Fibroblast of skin of right biceps (primary cell): ENCODE measurements at regions not wholly inside any gene's neighbourhood (a gene's known extent, or its start where the extent isn't known, plus 50 kb on each side); places are given as distances from the start of the nearest gene placed in this dataset.

Source experiments
- DNase-seq: peaks from one replicate; pipeline ENCODE4 v3.0.0-alpha.2; 2013

DNA sequence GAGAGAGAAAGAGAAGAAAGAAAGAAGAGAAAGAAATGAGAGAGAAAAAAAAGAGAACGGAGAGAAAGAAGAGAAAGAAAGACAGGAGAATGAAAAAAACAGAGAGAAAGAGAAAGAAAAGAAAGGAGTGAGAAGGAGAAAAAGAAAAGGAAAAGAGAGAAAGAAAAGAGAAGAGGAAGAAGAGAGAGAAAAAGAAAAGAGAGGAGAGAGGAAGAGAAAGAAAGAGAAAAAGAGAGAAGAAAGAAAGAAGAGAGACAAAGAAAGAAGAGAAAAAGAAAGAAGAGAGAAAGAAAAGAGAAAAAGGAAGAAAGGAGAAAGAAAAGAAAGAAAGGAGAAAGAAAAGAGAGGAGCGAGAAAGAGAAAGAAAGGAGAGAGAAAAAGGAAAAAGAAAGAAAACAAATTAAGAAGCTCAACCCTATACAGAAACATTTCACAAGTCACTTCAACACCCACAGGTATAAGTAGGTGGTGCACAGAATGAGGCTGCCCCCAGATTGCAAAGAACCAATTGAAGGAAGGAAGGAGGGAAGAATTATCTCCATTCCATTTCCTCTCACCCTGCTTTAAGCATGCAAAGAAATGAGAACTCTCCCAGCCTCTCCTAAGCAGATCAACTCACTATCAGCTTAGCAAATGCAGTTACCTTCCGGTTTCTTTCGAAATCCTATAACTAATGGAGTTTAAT is 98.8 kb upstream of the CACNA1A start:
- no peak for DNase-seq

DNA sequence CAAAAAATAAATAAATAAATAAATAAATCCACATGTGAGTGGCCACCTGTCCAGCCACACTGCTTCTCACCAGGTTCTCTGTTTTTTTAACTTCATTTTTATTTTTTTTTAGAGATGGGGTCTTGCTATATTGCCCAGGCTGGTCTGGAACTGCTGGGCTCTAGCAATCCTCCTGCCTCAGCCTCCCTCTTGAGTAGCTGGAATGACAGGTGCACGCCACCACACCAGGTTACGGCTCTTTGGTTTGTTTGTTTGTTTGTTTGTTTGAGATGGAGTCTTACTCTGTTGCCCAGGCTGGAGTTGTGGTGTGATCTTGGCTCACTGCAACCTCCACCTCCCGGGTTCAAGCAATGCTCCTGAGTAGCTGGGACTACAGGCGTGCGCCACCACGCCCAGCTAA is 94.5 kb upstream of the CACNA1A start:
- no peak for DNase-seq

GRCh38 chr19:13600091-13600490 is 93.8 kb upstream of the CACNA1A start:
- DNase-seq, result no peak

- no peak for DNase-seq
Measured at GRCh38 chr19:13599681-13600080, 93.4 kb upstream of the CACNA1A start.

- DNase-seq, result no peak
Measured at GRCh38 chr19:13598098-13598497, 91.8 kb upstream of the CACNA1A start.

DNA sequence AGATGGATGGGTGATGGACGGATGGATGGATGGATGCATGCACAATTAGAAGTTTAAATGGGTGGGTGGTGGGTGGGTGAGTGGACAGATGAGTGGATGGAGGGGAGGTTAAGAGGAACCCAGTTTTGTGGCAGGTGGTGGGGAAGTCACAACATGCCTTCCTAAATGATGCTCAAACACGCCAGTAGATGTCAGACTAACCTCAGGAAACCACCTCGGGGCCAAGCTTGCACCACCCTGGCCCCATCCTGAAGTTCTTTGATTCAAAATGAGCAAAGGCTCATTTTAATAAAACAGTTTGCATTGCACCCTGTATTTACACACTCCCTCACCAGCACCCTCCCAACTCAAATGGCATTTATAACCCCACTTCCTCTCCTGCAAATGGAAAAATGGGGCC is 91.4 kb upstream of the CACNA1A start:
- DNase-seq, result peak; percentile 67

GRCh38 chr19:13588957-13589833 is 82.9 kb upstream of the CACNA1A start:
- DNase-seq, result peak; percentile 54

DNA sequence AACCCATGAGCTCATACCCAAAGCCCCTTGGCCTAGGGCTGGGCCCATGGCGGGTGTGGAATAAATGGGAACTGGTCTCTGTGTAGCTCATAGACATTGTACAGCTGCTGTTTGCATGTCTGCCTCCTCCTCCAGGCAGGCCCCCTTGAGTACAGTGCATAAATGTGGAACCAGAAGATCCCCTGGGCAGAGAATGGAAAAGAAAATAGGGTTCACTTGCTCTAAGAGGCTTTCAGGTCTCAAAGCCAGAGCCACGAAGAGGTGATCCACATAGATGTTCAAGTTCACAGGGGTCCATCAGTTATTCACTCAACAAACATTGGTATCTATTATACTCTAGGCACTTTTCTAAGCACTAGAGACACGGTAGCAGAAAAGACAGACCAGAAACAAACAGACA is 79.2 kb upstream of the CACNA1A start:
- DNase-seq, result no peak

- no peak for DNase-seq
Measured at GRCh38 chr19:13583753-13584152, 77.5 kb upstream of the CACNA1A start.

DNA sequence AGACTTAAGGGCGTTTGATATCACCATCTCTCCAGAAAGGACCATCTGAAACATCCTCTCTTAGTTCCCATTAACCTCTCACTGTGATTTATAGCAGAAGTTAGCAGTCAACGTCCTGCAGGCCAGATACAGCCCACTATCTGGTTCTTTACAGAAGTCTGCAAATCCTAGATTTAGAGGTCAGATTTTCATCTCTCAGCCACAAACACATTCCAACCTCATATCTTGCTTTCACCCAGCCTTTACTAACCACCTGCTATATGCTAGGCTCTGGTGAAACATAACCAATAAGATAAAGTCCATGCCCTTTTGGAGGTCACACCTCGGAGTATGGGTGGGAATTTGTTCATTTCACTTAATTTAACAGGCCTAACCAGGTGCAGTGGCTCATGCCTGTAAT is 76.8 kb upstream of the CACNA1A start:
- DNase-seq, result no peak

- DNase-seq, result no peak
Measured at GRCh38 chr19:13581576-13581975, 75.3 kb upstream of the CACNA1A start.

DNA sequence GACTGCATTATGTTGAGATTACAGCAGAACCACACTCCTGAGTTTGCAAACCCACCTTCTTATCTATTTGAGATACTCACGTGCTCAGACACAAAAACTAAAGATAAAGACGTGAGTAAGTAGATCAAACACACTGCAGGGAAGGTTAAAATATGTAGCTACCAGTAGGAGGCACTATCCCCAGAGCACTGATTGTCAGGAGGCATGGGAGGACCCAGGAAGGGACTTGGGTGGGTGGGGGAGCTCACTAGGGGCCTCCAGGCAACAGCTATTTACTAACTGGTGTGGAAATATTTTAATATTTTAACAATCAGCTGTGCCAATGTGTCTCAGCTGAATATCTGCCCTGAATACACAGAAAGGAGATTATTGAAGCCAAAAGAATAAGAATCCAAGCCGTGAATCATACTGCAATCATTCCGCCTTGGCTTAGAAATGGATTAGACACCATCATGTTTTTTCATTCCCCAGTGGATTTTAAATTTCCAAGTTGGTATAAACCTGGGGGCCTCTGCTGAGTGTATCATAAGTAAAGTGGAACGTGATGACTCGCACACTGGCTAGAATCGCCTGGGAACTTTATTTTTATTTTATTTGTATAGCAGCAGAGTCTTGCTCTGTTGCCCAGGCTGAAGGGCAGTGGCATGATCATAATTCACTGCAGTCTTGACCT is 73.2 kb upstream of the CACNA1A start:
- peak; percentile 72 for DNase-seq

DNA sequence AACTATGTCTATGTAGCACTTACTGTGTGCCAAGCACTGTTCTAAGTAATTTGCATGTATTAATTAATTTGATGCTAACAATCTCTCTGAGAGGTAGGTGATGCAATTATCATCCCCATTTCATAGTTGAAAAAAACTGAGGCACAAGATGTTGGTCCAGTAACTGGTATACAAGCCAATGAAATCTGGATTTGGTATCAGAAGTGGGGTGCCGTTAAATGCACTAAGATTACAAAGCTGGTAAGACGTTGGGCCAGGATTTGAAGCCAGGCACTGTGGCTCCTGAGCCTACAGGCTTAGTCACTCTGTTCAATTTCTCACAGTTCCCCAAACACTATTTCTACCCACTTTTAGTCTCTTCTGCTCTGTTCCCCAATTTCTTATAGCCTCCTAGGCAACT is 70.4 kb upstream of the CACNA1A start:
- no peak for DNase-seq

DNA sequence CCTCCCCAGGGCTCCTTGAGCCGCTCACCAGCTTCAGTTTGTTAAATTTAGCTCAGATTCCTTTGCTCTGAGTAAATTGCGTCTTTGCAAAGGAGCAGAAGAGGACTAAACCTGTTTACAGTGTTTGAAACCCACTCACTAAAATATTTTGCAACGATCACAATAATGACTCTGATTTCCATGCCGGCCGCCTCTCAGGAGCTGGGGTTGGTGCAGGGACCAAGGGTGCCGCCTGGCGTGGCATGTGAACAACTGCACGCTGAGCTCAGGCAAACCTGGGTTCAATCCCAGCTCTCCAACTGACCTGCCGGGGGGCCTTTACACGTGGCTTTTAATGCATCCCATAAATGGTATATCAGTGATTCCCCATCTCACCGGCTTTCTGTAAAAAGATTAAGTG is 68.7 kb upstream of the CACNA1A start:
- DNase-seq, result peak; percentile 13

GRCh38 chr19:13573056-13573667 is 66.9 kb upstream of the CACNA1A start:
- no peak for DNase-seq

DNA sequence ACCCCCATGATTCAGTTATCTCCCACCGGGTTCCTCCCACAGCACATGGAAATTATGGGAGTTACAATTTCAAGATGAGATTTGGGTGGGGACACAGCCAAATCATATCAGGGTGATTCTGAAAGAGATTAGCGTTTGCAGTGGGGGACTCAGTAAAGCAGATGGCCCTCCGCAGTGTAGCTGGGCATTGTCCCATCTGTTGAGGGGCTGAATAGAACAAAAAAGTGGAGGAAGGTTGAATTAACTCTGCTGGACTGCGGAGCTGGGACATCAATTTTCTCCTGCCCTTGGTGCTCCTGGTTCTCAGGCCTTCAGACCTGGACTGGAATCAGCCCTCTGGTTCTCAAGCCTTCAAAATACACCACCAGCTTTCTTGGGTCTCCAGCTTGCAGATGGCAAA is 55.2 kb upstream of the CACNA1A start:
- no peak for DNase-seq

- DNase-seq, result no peak
Measured at GRCh38 chr19:13557756-13558398, 51.6 kb upstream of the CACNA1A start.

GRCh38 chr19:13556552-13556951 is 50.3 kb upstream of the CACNA1A start:
- no peak for DNase-seq
